Stomach (tissue), 8 donors: ENCODE measurements at regions not wholly inside any gene's neighbourhood (a gene's known extent, or its start where the extent isn't known, plus 50 kb on each side); places are given as distances from the start of the nearest gene placed in this dataset.

Experiments
- DNase-seq, 2 donors: peaks; one replicate each; pipeline versions ENCODE4 v3.0.0 to v3.0.0-alpha.2; 2013 to 2019
- H3K27ac ChIP-seq, 5 donors: fragments of 200-600 bp in 4 of 5; sonication (generic) in 4 of 5; one replicate each; pipeline ENCODE4 v1.5.1; 2013 to 2019; ENCODE audit warnings: mild to moderate bottlenecking in 1 of 5, moderate library complexity in 1 of 5
- H3K27me3 ChIP-seq, 3 donors: fragments of 200-600 bp; sonication (generic); one replicate each; pipeline ENCODE4 v1.5.1; 2017 to 2019; ENCODE audit warnings: mixed run types in 1 of 3
- H3K36me3 ChIP-seq, 4 donors: fragments of 200-600 bp; sonication (generic); 1 replicate in 3 of 4; 2 replicates in 1 of 4; pipeline ENCODE4 v1.5.1; 2016 to 2019
- H3K4me1 ChIP-seq, 4 donors: fragments of 200-600 bp; sonication (generic); one replicate each; pipeline ENCODE4 v1.5.1; 2016 to 2019
- H3K4me3 ChIP-seq, 4 donors: fragments of 200-600 bp; sonication (generic) in 3 of 4; one replicate each; pipeline ENCODE4 v1.5.1; 2016 to 2019; ENCODE audit warnings: mild to moderate bottlenecking in 1 of 4
- H3K9me3 ChIP-seq, 4 donors: fragments of 200-600 bp; sonication (generic); one replicate each; pipeline ENCODE4 v1.5.1; 2016 to 2019
- EP300 ChIP-seq: sonication (generic); formaldehyde crosslinking; IDR thresholded peaks from one replicate; pipeline ENCODE4 v1.6.1; 2017; ENCODE audit warnings: antibody characterized with exemption
- POLR2A ChIP-seq, 4 donors: fragments of 450-650 bp; IDR thresholded peaks; one replicate each; pipeline ENCODE4 v1.6.1; 2016; ENCODE audit warnings: antibody characterized with exemption in 4 of 4, control low read depth in 2 of 4, mild to moderate bottlenecking in 1 of 4, moderate library complexity in 1 of 4
- POLR2AphosphoS5 ChIP-seq, 3 donors: sonication (generic); formaldehyde crosslinking; IDR thresholded peaks; one replicate each; pipeline ENCODE4 v1.6.1; 2016; ENCODE audit warnings: antibody characterized with exemption in 3 of 3
- WGBS, 5 donors: extraction: QIAGEN DNeasy Blood & Tissue Kit in 3 of 5; methylation state at CpG; one replicate each; pipeline versions ENCODE4 v1.1.5 to v1.1.7; 2013 to 2018; 5-methylcytosine and 5-hydroxymethylcytosine counted together
- intact Hi-C: fragments of 100-400 bp; cut with DNase I; formaldehyde crosslinking; loops from one replicate; pipeline ENCODE4 v1.15.1; 2023; ENCODE audit warnings: low total_unique reads
- TF ChIP-seq, protein P1 (sequence below), 7 experiments: fragments of 450-650 bp in 4 of 7; fragments of 200-600 bp in 3 of 7; sonication (generic) in 3 of 7; IDR thresholded peaks; one replicate each; pipeline ENCODE4 v1.5.1; 2016 to 2019; ENCODE audit warnings: antibody characterized with exemption in 7 of 7, control low read depth in 2 of 7, mild to moderate bottlenecking in 1 of 7
- donor health status: healthy with polysubstance abuse.
- donor health status: Bipolar disorder and iron deficiency.
- donor health status: healthy.

DNA sequence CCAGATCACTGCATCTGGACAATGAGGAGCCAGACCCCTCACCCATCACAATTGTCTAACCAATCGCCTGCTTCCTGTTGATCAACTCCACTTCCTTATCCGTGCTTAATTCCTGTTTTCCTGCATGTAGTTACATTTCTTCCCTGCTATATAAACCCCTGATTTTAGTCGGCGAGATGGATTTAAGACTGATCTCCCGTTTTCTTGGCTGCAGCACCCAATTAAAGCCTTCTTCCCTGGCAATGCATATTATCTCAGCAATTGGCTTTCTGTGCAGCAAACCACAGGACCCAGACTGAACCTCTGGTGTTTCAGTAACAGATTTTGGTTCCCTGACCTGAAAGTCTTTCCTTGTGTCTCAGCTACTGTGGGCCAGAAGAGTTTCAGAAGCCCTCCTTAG is 272.3 kb downstream of the IPO8 start:
- intact Hi-C loops = no loop called here
- Histone ChIP-seq H3K27ac (no peak overlapping the region), H3K4me1 (no peaks in the 10 kb centered on the region), H3K4me3 (no peak overlapping the region), H3K36me3 (no peaks in the 10 kb centered on the region), H3K9me3 (no peaks in the 10 kb centered on the region), H3K27me3 (no peaks in the 10 kb centered on the region)
- WGBS, 5 donors = 84 to 93% (median 90%) methylated on average over 5 of the region's 5 CpGs
- no peak for TF ChIP-seq EP300
- TF ChIP-seq, protein P1, sequence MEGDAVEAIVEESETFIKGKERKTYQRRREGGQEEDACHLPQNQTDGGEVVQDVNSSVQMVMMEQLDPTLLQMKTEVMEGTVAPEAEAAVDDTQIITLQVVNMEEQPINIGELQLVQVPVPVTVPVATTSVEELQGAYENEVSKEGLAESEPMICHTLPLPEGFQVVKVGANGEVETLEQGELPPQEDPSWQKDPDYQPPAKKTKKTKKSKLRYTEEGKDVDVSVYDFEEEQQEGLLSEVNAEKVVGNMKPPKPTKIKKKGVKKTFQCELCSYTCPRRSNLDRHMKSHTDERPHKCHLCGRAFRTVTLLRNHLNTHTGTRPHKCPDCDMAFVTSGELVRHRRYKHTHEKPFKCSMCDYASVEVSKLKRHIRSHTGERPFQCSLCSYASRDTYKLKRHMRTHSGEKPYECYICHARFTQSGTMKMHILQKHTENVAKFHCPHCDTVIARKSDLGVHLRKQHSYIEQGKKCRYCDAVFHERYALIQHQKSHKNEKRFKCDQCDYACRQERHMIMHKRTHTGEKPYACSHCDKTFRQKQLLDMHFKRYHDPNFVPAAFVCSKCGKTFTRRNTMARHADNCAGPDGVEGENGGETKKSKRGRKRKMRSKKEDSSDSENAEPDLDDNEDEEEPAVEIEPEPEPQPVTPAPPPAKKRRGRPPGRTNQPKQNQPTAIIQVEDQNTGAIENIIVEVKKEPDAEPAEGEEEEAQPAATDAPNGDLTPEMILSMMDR (IDR thresholded peaks at IDR 0.05) = no peak
- TF ChIP-seq POLR2A (IDR thresholded peaks at IDR 0.05) = no peak
- TF ChIP-seq POLR2AphosphoS5 (IDR thresholded peaks at IDR 0.05) = no peak
- DNase-seq = no peak

DNA sequence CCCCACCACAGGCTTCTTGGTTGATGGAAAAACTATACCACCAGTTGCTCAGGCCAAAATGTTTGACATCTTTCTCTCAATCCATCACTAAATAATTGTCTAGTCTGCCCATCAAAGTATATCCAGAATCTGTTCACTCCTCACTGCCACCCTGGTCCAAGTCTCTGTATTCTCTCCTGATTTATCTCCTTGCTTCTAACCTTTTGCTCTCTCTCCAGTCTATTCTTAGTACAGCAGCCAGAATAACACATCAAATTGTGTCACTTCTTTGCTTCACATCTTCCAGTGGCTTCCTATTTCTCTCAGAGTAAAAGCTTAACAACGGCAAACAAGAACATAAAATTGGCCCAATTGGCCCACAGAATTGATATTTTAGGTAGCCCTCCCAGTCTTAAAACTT is 272.8 kb downstream of the IPO8 start:
- TF ChIP-seq, protein P1 (IDR thresholded peaks at IDR 0.05) = no peak
- TF ChIP-seq POLR2A (IDR thresholded peaks at IDR 0.05) = no peak
- TF ChIP-seq POLR2AphosphoS5 (IDR thresholded peaks at IDR 0.05) = no peak
- TF ChIP-seq EP300 = no peak
- no peak for DNase-seq
- no peaks in the 10 kb centered on the region for H3K36me3 ChIP-seq
- H3K27me3 ChIP-seq = no peaks in the 10 kb centered on the region
- 84 to 94% (median 89%) methylated on average over 1 of the region's 1 CpG for WGBS, 5 donors
- H3K27ac ChIP-seq = no peak overlapping the region
- no peaks in the 10 kb centered on the region for H3K9me3 ChIP-seq
- no peak overlapping the region for H3K4me3 ChIP-seq
- no peaks in the 10 kb centered on the region for H3K4me1 ChIP-seq
- intact Hi-C loops = no loop called here

DNA sequence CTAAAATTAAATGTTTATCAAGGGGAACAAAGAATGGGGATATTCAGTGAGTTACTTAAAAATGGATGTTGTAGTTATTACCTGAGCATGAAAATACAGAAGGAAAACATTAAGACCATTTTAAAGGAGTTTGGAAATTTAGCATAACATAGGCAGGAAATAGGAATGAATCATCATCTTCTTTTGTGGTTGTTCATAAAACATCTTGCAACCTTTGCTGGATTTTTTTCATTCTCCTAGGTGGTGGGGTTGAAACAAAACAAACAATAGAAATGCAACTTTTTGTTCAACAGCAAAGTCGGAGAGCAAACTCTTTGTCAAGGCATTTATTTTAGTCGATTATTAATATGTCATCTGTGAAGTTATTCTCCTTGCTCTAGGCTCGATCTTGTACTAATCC is 275.1 kb downstream of the IPO8 start:
- H3K36me3 ChIP-seq = no peaks in the 10 kb centered on the region
- TF ChIP-seq, protein P1 (IDR thresholded peaks at IDR 0.05) = no peak
- TF ChIP-seq POLR2AphosphoS5 (IDR thresholded peaks at IDR 0.05) = no peak
- H3K9me3 ChIP-seq = no peaks in the 10 kb centered on the region
- no peak overlapping the region for H3K4me3 ChIP-seq
- WGBS, 5 donors = 65 to 78% (median 73%) methylated on average over 3 of the region's 3 CpGs
- intact Hi-C loops = no loop called here
- no peak for DNase-seq
- H3K27ac ChIP-seq = no peak overlapping the region
- no peaks in the 10 kb centered on the region for H3K27me3 ChIP-seq
- no peaks in the 10 kb centered on the region for H3K4me1 ChIP-seq

DNA sequence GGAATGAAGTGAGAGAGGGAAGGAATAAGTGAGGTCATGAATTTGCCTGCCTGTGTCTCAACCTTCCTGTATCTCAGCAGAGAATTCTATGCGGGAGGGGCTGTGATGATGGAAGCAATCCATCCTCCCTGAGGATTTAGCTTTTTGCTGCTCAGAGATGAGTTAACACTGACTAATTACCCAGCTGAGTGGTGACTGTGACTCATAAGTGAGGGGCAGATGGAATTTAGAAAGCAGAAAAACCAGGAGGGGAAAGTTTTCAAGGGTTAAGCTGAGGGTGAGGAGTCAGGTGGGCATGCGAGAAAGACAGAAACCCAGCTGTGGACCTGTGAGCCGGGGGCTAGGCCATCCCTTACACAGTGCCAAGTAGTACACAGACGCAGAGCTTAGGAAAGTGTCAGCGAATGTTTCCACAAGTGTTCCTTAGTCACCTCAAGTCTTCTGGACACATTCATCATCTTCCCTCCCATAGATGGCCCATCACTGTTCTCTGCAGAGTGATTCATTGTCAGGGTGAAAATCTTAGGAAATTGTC is 277.9 kb downstream of the IPO8 start:
- no peaks in the 10 kb centered on the region for H3K4me1 ChIP-seq
- H3K27ac ChIP-seq = no peak overlapping the region
- TF ChIP-seq, protein P1 (IDR thresholded peaks at IDR 0.05) = no peak
- peak in 1 of 3 donors; percentile 17 for TF ChIP-seq POLR2AphosphoS5 (IDR thresholded peaks at IDR 0.05)
- H3K36me3 ChIP-seq = no peaks in the 10 kb centered on the region
- no peaks in the 10 kb centered on the region for H3K27me3 ChIP-seq
- 73 to 92% (median 79%) methylated on average over 5 of the region's 5 CpGs for WGBS, 5 donors
- H3K4me3 ChIP-seq = no peak overlapping the region
- H3K9me3 ChIP-seq = no peaks in the 10 kb centered on the region
- peak in 1 of 2 donors; percentile 24 for DNase-seq
- intact Hi-C loops = no loop called here
